HUES48 (cell line): ENCODE measurements at regions not wholly inside any gene's neighbourhood (a gene's known extent, or its start where the extent isn't known, plus 50 kb on each side); places are given as distances from the start of the nearest gene placed in this dataset.

ENCODE experiments used
- H3K27ac ChIP-seq: one replicate; pipeline ENCODE4 v1.7.0; 2013; ENCODE audit warnings: low read depth, low read length, inconsistent platforms
- H3K27me3 ChIP-seq: 2 replicates; pipeline ENCODE4 v1.6.1; 2013; ENCODE audit warnings: mild to moderate bottlenecking, low read length; ENCODE audit not compliant: control insufficient read depth, insufficient read depth
- H3K36me3 ChIP-seq: 2 replicates; pipeline ENCODE4 v1.6.1; 2013; ENCODE audit warnings: low read length; ENCODE audit not compliant: control insufficient read depth, insufficient read depth
- H3K4me1 ChIP-seq: 2 replicates; pipeline ENCODE4 v1.6.1; 2013; ENCODE audit warnings: mild to moderate bottlenecking, low read length; ENCODE audit not compliant: control insufficient read depth, insufficient read depth
- H3K4me3 ChIP-seq: 2 replicates; pipeline ENCODE4 v1.5.1; 2013; ENCODE audit warnings: mild to moderate bottlenecking, low read depth, low read length
- H3K9ac ChIP-seq: 2 replicates; pipeline ENCODE4 v1.6.1; 2013; ENCODE audit warnings: mild to moderate bottlenecking, low read depth, low read length, moderate library complexity
- H3K9me3 ChIP-seq: 2 replicates; pipeline ENCODE4 v1.6.1; 2013; ENCODE audit warnings: low read length; ENCODE audit not compliant: control insufficient read depth, insufficient read depth

DNA sequence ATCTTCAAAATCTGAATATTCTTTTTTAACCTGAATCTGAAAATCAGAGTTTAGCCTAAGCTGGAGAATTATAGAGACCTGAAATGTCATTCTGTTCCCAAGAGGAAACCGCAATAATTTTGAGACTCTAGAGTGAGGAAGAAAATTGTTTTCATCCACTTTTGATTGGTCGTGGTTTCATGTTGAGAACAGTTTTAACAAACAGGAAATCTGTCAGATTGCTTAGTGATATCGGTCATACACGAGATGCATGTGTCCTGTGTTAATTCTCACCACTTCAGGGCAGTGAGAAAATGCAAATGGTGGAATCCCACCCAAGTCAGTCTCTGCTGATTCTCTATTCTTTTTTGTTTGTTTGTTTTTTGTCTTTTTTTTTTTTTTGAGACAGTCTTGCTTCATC is 1498.5 kb upstream of the TMEM132C start:
- no peaks in the 10 kb centered on the region for H3K27me3 ChIP-seq
- no peak overlapping the region for H3K9ac ChIP-seq
- H3K27ac ChIP-seq, result no peak overlapping the region
- H3K9me3 ChIP-seq, result peaks cover 12% of the 10 kb centered on the region
- H3K4me1 ChIP-seq, result no peaks in the 10 kb centered on the region
- H3K4me3 ChIP-seq, result no peak overlapping the region
- H3K36me3 ChIP-seq, result no peaks in the 10 kb centered on the region

- Histone ChIP-seq H3K36me3 (no peaks in the 10 kb centered on the region), H3K9me3 (peaks cover 7% of the 10 kb centered on the region), H3K27ac (no peak overlapping the region), H3K27me3 (no peaks in the 10 kb centered on the region), H3K4me1 (no peaks in the 10 kb centered on the region), H3K9ac (no peak overlapping the region), H3K4me3 (no peak overlapping the region)
These were observed 1496.8 kb upstream of the TMEM132C start for GRCh38 chr12:126770188-126770587.

DNA sequence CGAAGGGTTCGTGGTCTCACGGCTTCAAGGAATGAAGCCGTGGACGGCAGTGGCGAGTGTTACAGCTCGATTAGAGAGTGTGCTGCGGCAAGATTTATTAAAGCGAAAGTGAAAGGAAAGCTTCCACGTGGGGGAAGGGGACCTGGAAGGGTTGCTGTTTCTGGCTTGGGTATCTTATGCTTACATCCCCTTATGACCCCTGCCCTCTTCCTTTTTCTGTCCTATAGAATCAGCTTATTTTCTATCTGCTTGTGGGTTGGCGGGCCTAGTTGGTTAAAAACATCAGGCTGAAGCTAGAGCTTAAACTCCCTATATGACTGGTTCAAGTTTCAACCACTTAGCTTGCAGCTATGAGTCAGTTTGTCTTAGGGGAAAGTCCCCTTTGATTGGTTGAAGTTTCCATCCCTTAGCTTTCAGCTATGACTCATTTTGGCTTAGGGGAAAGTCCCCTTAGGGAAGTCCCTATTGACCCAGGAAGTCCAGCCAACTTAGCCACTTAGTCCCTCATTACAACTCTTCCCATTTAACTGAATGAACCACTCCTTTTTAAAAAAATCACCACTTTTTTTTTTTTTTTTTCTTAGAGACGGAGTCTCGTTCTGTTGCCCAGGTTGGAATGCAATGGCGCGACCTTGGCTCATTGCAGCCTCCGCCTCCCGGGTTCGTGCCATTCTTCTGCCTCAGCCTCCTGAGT is 1494.7 kb upstream of the TMEM132C start:
- H3K4me1 ChIP-seq, result no peaks in the 10 kb centered on the region
- H3K27me3 ChIP-seq, result no peaks in the 10 kb centered on the region
- H3K27ac ChIP-seq, result no peak overlapping the region
- H3K9ac ChIP-seq, result no peak overlapping the region
- H3K4me3 ChIP-seq, result no peak overlapping the region
- no peaks in the 10 kb centered on the region; the same call in none of the 2 replicates for H3K9me3 ChIP-seq
- no peaks in the 10 kb centered on the region for H3K36me3 ChIP-seq

- no peak overlapping the region for H3K27ac ChIP-seq
- no peaks in the 10 kb centered on the region; the same call in none of the 2 replicates for H3K9me3 ChIP-seq
- no peaks in the 10 kb centered on the region for H3K27me3 ChIP-seq
- no peaks in the 10 kb centered on the region for H3K36me3 ChIP-seq
- H3K4me1 ChIP-seq, result no peaks in the 10 kb centered on the region
- no peak overlapping the region for H3K9ac ChIP-seq
- H3K4me3 ChIP-seq, result no peak overlapping the region
These were observed 1494.0 kb upstream of the TMEM132C start for GRCh38 chr12:126773012-126773411.

DNA sequence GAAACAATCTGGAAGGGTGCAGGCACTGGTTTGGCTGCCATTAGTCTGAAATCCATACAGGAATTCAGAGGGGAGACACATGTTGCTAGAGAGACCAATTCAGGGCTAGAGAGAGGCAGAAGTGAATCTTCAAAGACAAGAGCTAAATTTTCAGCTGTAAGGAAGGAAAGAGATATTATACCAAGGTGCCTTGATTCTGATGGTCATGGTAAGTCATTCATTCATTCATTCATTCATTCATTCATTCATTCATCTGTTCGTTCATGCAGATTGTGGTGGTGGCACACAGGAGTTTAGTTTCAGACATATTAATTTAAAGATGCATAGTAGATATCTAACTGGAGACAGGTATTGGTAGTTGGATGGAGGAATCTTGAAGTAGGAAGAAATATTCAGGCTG is 1493.5 kb upstream of the TMEM132C start:
- Histone ChIP-seq H3K4me3 (no peak overlapping the region), H3K27me3 (no peaks in the 10 kb centered on the region), H3K36me3 (no peaks in the 10 kb centered on the region), H3K27ac (no peak overlapping the region), H3K9me3 (no peaks in the 10 kb centered on the region; the same call in none of the 2 replicates), H3K4me1 (no peaks in the 10 kb centered on the region), H3K9ac (no peak overlapping the region)

DNA sequence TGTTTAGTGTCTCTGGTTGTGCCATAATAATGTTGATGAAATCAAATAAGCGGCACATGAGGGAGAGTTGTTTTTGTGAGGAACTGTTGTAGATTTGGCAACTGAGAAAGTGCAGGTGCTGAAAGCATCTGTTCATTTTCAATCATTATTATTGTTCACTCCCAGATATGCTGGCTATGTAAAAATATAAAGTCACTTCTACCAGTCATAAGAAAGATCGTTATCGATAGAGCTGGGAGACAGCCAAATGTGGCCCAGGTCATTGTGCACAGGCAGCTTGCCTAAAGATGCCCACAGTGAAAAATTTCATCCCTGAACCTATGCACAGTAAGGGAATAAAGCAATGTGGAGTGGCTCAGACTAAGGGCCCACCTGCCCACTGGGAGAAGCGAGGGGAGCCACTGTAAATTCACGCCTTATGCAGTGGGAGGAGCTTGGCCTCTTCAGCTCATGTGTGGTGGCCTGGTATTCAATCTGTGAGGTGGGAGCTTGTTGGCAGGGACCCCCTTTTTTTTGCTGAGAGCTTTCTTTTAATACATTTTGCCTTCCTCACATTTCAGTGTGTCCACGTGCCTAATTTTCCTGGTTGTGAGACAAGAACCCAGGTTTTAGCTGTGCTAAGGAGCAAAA is 1490.8 kb upstream of the TMEM132C start:
- no peak overlapping the region for H3K27ac ChIP-seq
- H3K9ac ChIP-seq, result no peak overlapping the region

GRCh38 chr12:126780343-126780742 is 1486.6 kb upstream of the TMEM132C start:
- H3K4me3 ChIP-seq, result no peak overlapping the region
- no peaks in the 10 kb centered on the region; the same call in 1 of the 2 replicates for H3K4me1 ChIP-seq
- H3K9ac ChIP-seq, result no peak overlapping the region
- H3K27ac ChIP-seq, result no peak overlapping the region
- no peaks in the 10 kb centered on the region for H3K9me3 ChIP-seq
- no peaks in the 10 kb centered on the region for H3K27me3 ChIP-seq
- no peaks in the 10 kb centered on the region for H3K36me3 ChIP-seq

More for the DNA sequence above, 1490.8 kb upstream of the TMEM132C start:
- no peaks in the 10 kb centered on the region for H3K4me1 ChIP-seq
- no peaks in the 10 kb centered on the region; the same call in 1 of the 2 replicates for H3K9me3 ChIP-seq
- H3K27me3 ChIP-seq, result no peaks in the 10 kb centered on the region
- no peaks in the 10 kb centered on the region for H3K36me3 ChIP-seq
- no peak overlapping the region for H3K4me3 ChIP-seq

GRCh38 chr12:126781593-126781992 is 1485.4 kb upstream of the TMEM132C start:
- Histone ChIP-seq H3K27me3 (no peaks in the 10 kb centered on the region), H3K27ac (no peak overlapping the region), H3K9me3 (no peaks in the 10 kb centered on the region), H3K36me3 (no peaks in the 10 kb centered on the region), H3K4me1 (no peaks in the 10 kb centered on the region; the same call in 1 of the 2 replicates), H3K9ac (no peak overlapping the region), H3K4me3 (no peak overlapping the region)

DNA sequence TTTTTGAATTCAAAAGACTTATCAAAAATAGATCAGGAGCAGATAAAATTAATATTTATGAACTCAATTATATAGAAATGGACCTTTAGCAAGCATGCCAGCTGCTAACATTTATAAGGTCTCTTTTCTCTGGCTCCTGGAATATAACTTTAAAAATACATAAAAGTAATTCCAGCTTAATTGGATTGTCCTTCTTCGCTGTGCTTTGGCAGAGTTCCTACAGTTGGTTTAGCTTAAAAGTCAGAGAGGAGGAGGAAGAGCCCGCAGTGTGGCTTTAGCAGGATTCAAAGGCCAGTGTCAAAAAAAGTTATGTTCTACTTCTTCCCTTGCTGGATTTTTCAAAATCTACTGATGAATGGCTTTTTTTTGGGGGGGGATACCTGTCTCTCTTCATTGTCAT is 1484.9 kb upstream of the TMEM132C start:
- H3K4me1 ChIP-seq, result no peaks in the 10 kb centered on the region; the same call in 1 of the 2 replicates
- no peaks in the 10 kb centered on the region for H3K9me3 ChIP-seq
- no peaks in the 10 kb centered on the region for H3K27me3 ChIP-seq
- no peaks in the 10 kb centered on the region for H3K36me3 ChIP-seq
- no peak overlapping the region for H3K4me3 ChIP-seq
- no peak overlapping the region for H3K27ac ChIP-seq
- H3K9ac ChIP-seq, result no peak overlapping the region

DNA sequence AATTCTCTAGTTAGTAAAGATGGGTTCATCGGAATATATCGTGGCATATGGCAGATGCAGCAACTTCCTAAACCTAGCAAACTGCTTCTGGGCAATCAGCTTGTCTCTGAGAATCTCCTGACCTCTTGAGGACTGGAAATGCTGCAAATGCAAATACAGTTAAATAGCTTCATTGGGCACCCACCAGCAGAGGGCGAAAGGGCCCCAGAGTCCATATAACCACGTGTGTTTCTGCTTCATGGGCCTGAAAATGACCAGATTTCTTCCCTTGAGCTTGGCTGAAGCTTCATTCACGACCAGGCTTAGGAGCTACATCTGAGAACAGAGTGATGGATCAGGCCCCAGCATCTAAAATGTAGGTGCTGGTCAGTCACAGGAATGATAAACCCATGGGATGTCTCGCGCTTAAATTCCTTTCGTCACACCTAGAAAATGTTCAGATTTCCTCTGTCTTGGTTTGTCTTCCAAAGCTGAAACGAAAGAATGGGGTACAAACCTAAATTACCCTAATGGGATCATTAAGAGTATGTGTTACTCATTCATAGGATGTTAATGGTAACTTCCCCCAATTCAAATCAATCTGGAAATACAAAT is 1482.5 kb upstream of the TMEM132C start:
- Histone ChIP-seq H3K4me3 (no peak overlapping the region), H3K9ac (no peak overlapping the region), H3K27ac (no peak overlapping the region), H3K27me3 (no peaks in the 10 kb centered on the region), H3K36me3 (no peaks in the 10 kb centered on the region), H3K9me3 (no peaks in the 10 kb centered on the region), H3K4me1 (no peaks in the 10 kb centered on the region; the same call in 1 of the 2 replicates)

GRCh38 chr12:126789963-126790362 is 1477.0 kb upstream of the TMEM132C start:
- no peaks in the 10 kb centered on the region for H3K36me3 ChIP-seq
- H3K4me3 ChIP-seq, result no peak overlapping the region
- H3K9ac ChIP-seq, result no peak overlapping the region
- no peaks in the 10 kb centered on the region for H3K9me3 ChIP-seq
- no peaks in the 10 kb centered on the region for H3K27me3 ChIP-seq
- no peak overlapping the region for H3K27ac ChIP-seq
- no peaks in the 10 kb centered on the region for H3K4me1 ChIP-seq
